Glutamatergic neuron (in vitro differentiated cells): ENCODE measurements at regions not wholly inside any gene's neighbourhood (a gene's known extent, or its start where the extent isn't known, plus 50 kb on each side); places are given as distances from the start of the nearest gene placed in this dataset.
A peak's percentile ranks its signal among the peaks of the same experiment; 100 is the strongest.

Experiments used
- DNase-seq: peaks from one replicate; pipeline ENCODE4 v3.0.0; 2022
- H3K27ac Mint-ChIP-seq: one replicate; pipeline ENCODE4 v1.8.0; 2020; ENCODE audit warnings: mild to moderate bottlenecking, mixed read lengths, inconsistent platforms; ENCODE audit not compliant: unreplicated experiment
- H3K27me3 Mint-ChIP-seq: one replicate; pipeline ENCODE4 v1.8.0; 2020; ENCODE audit warnings: mild to moderate bottlenecking, moderate library complexity, mixed read lengths, inconsistent platforms; ENCODE audit not compliant: unreplicated experiment
- H3K36me3 Mint-ChIP-seq: one replicate; pipeline ENCODE4 v1.8.0; 2020; ENCODE audit warnings: mild to moderate bottlenecking, mixed read lengths, inconsistent platforms; ENCODE audit not compliant: unreplicated experiment
- H3K4me1 Mint-ChIP-seq: one replicate; pipeline ENCODE4 v1.8.0; 2020; ENCODE audit warnings: mild to moderate bottlenecking, low read depth, mixed read lengths, inconsistent platforms; ENCODE audit not compliant: unreplicated experiment
- H3K4me3 Mint-ChIP-seq: one replicate; pipeline ENCODE4 v1.8.0; 2020; ENCODE audit warnings: mild to moderate bottlenecking, mixed read lengths, inconsistent platforms; ENCODE audit not compliant: unreplicated experiment
- H3K9me3 Mint-ChIP-seq: one replicate; pipeline ENCODE4 v1.8.0; 2020; ENCODE audit warnings: mild to moderate bottlenecking, moderate library complexity, mixed read lengths, inconsistent platforms; ENCODE audit not compliant: unreplicated experiment
- CTCF ChIP-seq: fragments of 200-600 bp; sonication (generic); IDR thresholded peaks from one replicate; pipeline ENCODE4 v1.5.0; 2021; ENCODE audit not compliant: partially characterized antibody, unreplicated experiment

- TF ChIP-seq CTCF = no peak
- no peaks in the 10 kb centered on the region for H3K36me3 Mint-ChIP-seq
- H3K27ac Mint-ChIP-seq = no peak overlapping the region
- no peak overlapping the region for H3K4me3 Mint-ChIP-seq
- H3K9me3 Mint-ChIP-seq = peaks cover 2% of the 10 kb centered on the region
- H3K27me3 Mint-ChIP-seq = no peaks in the 10 kb centered on the region
- H3K4me1 Mint-ChIP-seq = peaks cover 14% of the 10 kb centered on the region
- DNase-seq = no peak
Observed at GRCh38 chr3:64954995-64955636, 267.3 kb upstream of the ADAMTS9 start.

GRCh38 chr3:64945171-64945729 lies 257.4 kb upstream of the ADAMTS9 start:
- no peak for TF ChIP-seq CTCF
- H3K36me3 Mint-ChIP-seq = no peaks in the 10 kb centered on the region

GRCh38 chr3:64943866-64944265 lies 256.1 kb upstream of the ADAMTS9 start:
- Mint-ChIP-seq H3K9me3 (no peaks in the 10 kb centered on the region), H3K27me3 (peaks cover 2% of the 10 kb centered on the region), H3K4me1 (peaks cover 10% of the 10 kb centered on the region), H3K4me3 (no peak overlapping the region), H3K36me3 (no peaks in the 10 kb centered on the region), H3K27ac (no peak overlapping the region)
- no peak for DNase-seq
- no peak for TF ChIP-seq CTCF

More at GRCh38 chr3:64945171-64945729, 257.4 kb upstream of the ADAMTS9 start:
- no peak for DNase-seq
- H3K27ac Mint-ChIP-seq = peak overlapping the region; percentile 78
- H3K9me3 Mint-ChIP-seq = no peaks in the 10 kb centered on the region
- H3K27me3 Mint-ChIP-seq = peaks cover 2% of the 10 kb centered on the region
- H3K4me1 Mint-ChIP-seq = peaks cover 10% of the 10 kb centered on the region
- H3K4me3 Mint-ChIP-seq = no peak overlapping the region

- peaks cover 2% of the 10 kb centered on the region for H3K27me3 Mint-ChIP-seq
- H3K9me3 Mint-ChIP-seq = no peaks in the 10 kb centered on the region
- no peaks in the 10 kb centered on the region for H3K36me3 Mint-ChIP-seq
- H3K4me1 Mint-ChIP-seq = peaks cover 10% of the 10 kb centered on the region
- no peak overlapping the region for H3K27ac Mint-ChIP-seq
- DNase-seq = no peak
- no peak overlapping the region for H3K4me3 Mint-ChIP-seq
- TF ChIP-seq CTCF = no peak
Observed at GRCh38 chr3:64940596-64941348, 253.0 kb upstream of the ADAMTS9 start.
